ENCODE measurements at regions not wholly inside any gene's neighbourhood (a gene's known extent, or its start where the extent isn't known, plus 50 kb on each side); places are given as distances from the start of the nearest gene placed in this dataset.

- no TSS peak for BruUV-seq (replicated peaks)
- no peak overlapping the region for H3K27ac ChIP-seq (ENCODE audit: insufficient read depth, low read depth, low read length)
- dilution Hi-C loops (cut with MboI; ENCODE audit: extremely low pct_ligation_motif_present, low sequenced_read_pairs): no loop called here
- no peak for FAIRE-seq
- H3K9me3 ChIP-seq (replicated peaks; ENCODE audit: control insufficient read depth, insufficient read depth, low read length): no peaks in the 10 kb centered on the region
- H3K9me1 ChIP-seq (replicated peaks; ENCODE audit: control insufficient read depth, extremely low read depth, insufficient read depth, low read length): no peaks in the 10 kb centered on the region
- H3K27me3 ChIP-seq (ENCODE audit: control insufficient read depth in 2 of 2, insufficient read depth in 2 of 2, low read length in 2 of 2): peaks cover 0 to 2% of the 10 kb centered on the region in 2 experiments
- H3K4me2 ChIP-seq (ENCODE audit: insufficient read depth, low read length): no peak overlapping the region
- no peaks in the 10 kb centered on the region for H3K36me3 ChIP-seq (ENCODE audit: control insufficient read depth in 2 of 2, extremely low read depth in 1 of 2, insufficient read depth in 2 of 2, low read length in 2 of 2)
- intact Hi-C loops (cut with micrococcal nuclease): no loop called here
- no peak overlapping the region for H3K9ac ChIP-seq (replicated peaks; ENCODE audit: extremely low read depth, insufficient read depth, low read length)
- TF ChIP-seq EZH2 (IDR thresholded peaks at IDR 0.05; ENCODE audit: borderline replicate concordance, low read depth, low read length, severe bottlenecking) (no peak), POLR2A (IDR thresholded peaks at IDR 0.05; ENCODE audit: low read depth, low read length) (no peak), CTCF (IDR thresholded peaks at IDR 0.05; ENCODE audit: extremely low read depth in 1 of 2, insufficient read depth in 1 of 2, low read depth in 1 of 2, low read length in 2 of 2) (no peak), MAX (IDR thresholded peaks at IDR 0.05; ENCODE audit: insufficient read depth, insufficient read length) (no peak), MYC (IDR thresholded peaks at IDR 0.05; ENCODE audit: low read depth, low read length) (no peak)
- CTCF ChIA-PET: interaction anchor here (0.6 to 1.7 kb wide), 4 partner anchors 52 to 654 kb away, joined by 3 to 5 read pairs (median 4); no protein-coding TSS in a partner anchor
- POLR2A ChIA-PET: no interaction called here
- H3K79me2 ChIP-seq (ENCODE audit: control insufficient read depth, insufficient read depth, low read length): no peaks in the 10 kb centered on the region
- H3K4me1 ChIP-seq (ENCODE audit: control insufficient read depth, extremely low read depth, insufficient read depth, low read length): no peaks in the 10 kb centered on the region
- H4K20me1 ChIP-seq (replicated peaks; ENCODE audit: control insufficient read depth, extremely low read depth, insufficient read depth, low read length): no peaks in the 10 kb centered on the region
- no peak overlapping the region for H2AFZ ChIP-seq (ENCODE audit: low read depth, low read length)
- DNase-seq (ENCODE audit: low read depth, low spot score): no peak
- H3K4me3 ChIP-seq (replicated peaks in 1 of 3; ENCODE audit: insufficient read depth in 1 of 3, low read depth in 1 of 3, low read length in 3 of 3): no peak overlapping the region
These were observed 137.9 kb upstream of the TMCC3 start for GRCh38 chr12:94788298-94788697.

- ChIA-PET CTCF (no interaction called here), POLR2A (no interaction called here)
- DNase-seq (ENCODE audit: low read depth, low spot score) (no peak), FAIRE-seq (no peak)
- H3K4me1 ChIP-seq (ENCODE audit: control insufficient read depth, extremely low read depth, insufficient read depth, low read length): no peaks in the 10 kb centered on the region
- H3K9me1 ChIP-seq (replicated peaks; ENCODE audit: control insufficient read depth, extremely low read depth, insufficient read depth, low read length): no peaks in the 10 kb centered on the region
- H3K9me3 ChIP-seq (replicated peaks; ENCODE audit: control insufficient read depth, insufficient read depth, low read length): no peaks in the 10 kb centered on the region
- H4K20me1 ChIP-seq (replicated peaks; ENCODE audit: control insufficient read depth, extremely low read depth, insufficient read depth, low read length): no peaks in the 10 kb centered on the region
- no peaks in the 10 kb centered on the region for H3K36me3 ChIP-seq (ENCODE audit: control insufficient read depth in 2 of 2, extremely low read depth in 1 of 2, insufficient read depth in 2 of 2, low read length in 2 of 2)
- BruUV-seq (replicated peaks): no TSS peak
- intact Hi-C loops (cut with micrococcal nuclease) (no loop called here), dilution Hi-C loops (cut with MboI; ENCODE audit: extremely low pct_ligation_motif_present, low sequenced_read_pairs) (no loop called here)
- no peak overlapping the region for H3K9ac ChIP-seq (replicated peaks; ENCODE audit: extremely low read depth, insufficient read depth, low read length)
- no peak overlapping the region for H3K4me2 ChIP-seq (ENCODE audit: insufficient read depth, low read length)
- no peaks in the 10 kb centered on the region for H3K79me2 ChIP-seq (ENCODE audit: control insufficient read depth, insufficient read depth, low read length)
- H3K27ac ChIP-seq (ENCODE audit: insufficient read depth, low read depth, low read length): no peak overlapping the region
- peaks cover 0 to 2% of the 10 kb centered on the region in 2 experiments for H3K27me3 ChIP-seq (ENCODE audit: control insufficient read depth in 2 of 2, insufficient read depth in 2 of 2, low read length in 2 of 2)
- TF ChIP-seq FOS (IDR thresholded peaks at IDR 0.05; ENCODE audit: borderline replicate concordance, insufficient read depth, low read length) (no peak), MAX (IDR thresholded peaks at IDR 0.05; ENCODE audit: insufficient read depth, insufficient read length) (no peak), GATA2 (IDR thresholded peaks at IDR 0.05; ENCODE audit: insufficient read depth, insufficient read length, low read depth, low read length) (no peak), MYC (IDR thresholded peaks at IDR 0.05; ENCODE audit: low read depth, low read length) (no peak), EZH2 (IDR thresholded peaks at IDR 0.05; ENCODE audit: borderline replicate concordance, low read depth, low read length, severe bottlenecking) (no peak)
- H2AFZ ChIP-seq (ENCODE audit: low read depth, low read length): no peak overlapping the region
- no peak overlapping the region for H3K4me3 ChIP-seq (replicated peaks in 1 of 3; ENCODE audit: insufficient read depth in 1 of 3, low read depth in 1 of 3, low read length in 3 of 3)
These were observed 136.5 kb upstream of the TMCC3 start for GRCh38 chr12:94786906-94787305.
